MG63 (cell line): ENCODE measurements at regions not wholly inside any gene's neighbourhood (a gene's known extent, or its start where the extent isn't known, plus 50 kb on each side); places are given as distances from the start of the nearest gene placed in this dataset.
A peak's percentile ranks its signal among the peaks of the same experiment; 100 is the strongest.
"Not testable (repeated sequence)": the region's sequence is repeated elsewhere in the genome, so short reads cannot be mapped to it uniquely, and the experiment has no call there.

Experiments used
- DNase-seq: peaks from one replicate; pipeline ENCODE4 v3.0.0-alpha.2; 2020
- H3K27me3 ChIP-seq: fragments of 250-450 bp; sonication (Bioruptor Pico); 2 replicates; pipeline ENCODE4 v1.5.1; 2020; ENCODE audit warnings: mild to moderate bottlenecking, moderate library complexity
- H3K36me3 ChIP-seq: fragments of 250-450 bp; sonication (Bioruptor Pico); 2 replicates; pipeline ENCODE4 v1.5.1; 2020; ENCODE audit warnings: mild to moderate bottlenecking, moderate library complexity
- H3K4me3 ChIP-seq: fragments of 250-450 bp; sonication (Bioruptor Pico); 2 replicates; pipeline ENCODE4 v1.5.1; 2020; ENCODE audit warnings: mild to moderate bottlenecking, moderate library complexity
- H3K9me3 ChIP-seq: fragments of 250-450 bp; sonication (Bioruptor Pico); 2 replicates; pipeline ENCODE4 v1.5.1; 2020; ENCODE audit warnings: mild to moderate bottlenecking, moderate library complexity

- Histone ChIP-seq H3K9me3 (no peaks in the 10 kb centered on the region), H3K36me3 (no peaks in the 10 kb centered on the region), H3K4me3 (no peak overlapping the region), H3K27me3 (no peaks in the 10 kb centered on the region)
- no peak for DNase-seq
These were observed 197.5 kb downstream of the C11orf87 start for GRCh38 chr11:109619498-109619897.

- Histone ChIP-seq H3K36me3 (no peaks in the 10 kb centered on the region), H3K9me3 (no peaks in the 10 kb centered on the region; the same call in 1 of the 2 replicates)
- no peak for DNase-seq
These were observed 207.7 kb downstream of the C11orf87 start for GRCh38 chr11:109629734-109630133.

DNA sequence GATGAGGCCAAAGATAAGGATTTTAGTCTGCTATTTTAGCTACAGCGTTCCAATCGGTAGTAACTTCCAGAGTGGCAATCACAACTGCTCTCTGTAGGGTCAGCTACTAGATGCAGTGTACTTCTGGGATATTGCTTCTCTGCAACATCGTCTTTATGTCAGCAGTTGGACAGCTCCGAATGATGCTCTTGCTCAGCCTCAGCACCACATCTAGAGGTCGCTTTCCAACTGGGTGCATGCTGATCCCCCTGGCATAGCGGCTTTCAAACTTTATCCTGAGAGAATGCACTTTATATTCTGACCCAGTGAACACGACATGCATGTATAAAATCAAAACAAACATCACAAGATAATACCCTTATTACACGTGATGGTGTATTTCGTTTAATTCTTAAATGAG, 219.6 kb downstream of the C11orf87 start:
- no peak overlapping the region for H3K4me3 ChIP-seq
- no peaks in the 10 kb centered on the region for H3K27me3 ChIP-seq
- DNase-seq: peak; percentile 20
- no peaks in the 10 kb centered on the region for H3K36me3 ChIP-seq
- H3K9me3 ChIP-seq: no peaks in the 10 kb centered on the region

More at GRCh38 chr11:109629734-109630133, 207.7 kb downstream of the C11orf87 start:
- Histone ChIP-seq H3K27me3 (no peaks in the 10 kb centered on the region), H3K4me3 (no peak overlapping the region)

GRCh38 chr11:109644152-109644551, 222.2 kb downstream of the C11orf87 start:
- Histone ChIP-seq H3K27me3 (no peaks in the 10 kb centered on the region), H3K4me3 (no peak overlapping the region), H3K36me3 (no peaks in the 10 kb centered on the region), H3K9me3 (no peaks in the 10 kb centered on the region)
- no peak for DNase-seq

DNA sequence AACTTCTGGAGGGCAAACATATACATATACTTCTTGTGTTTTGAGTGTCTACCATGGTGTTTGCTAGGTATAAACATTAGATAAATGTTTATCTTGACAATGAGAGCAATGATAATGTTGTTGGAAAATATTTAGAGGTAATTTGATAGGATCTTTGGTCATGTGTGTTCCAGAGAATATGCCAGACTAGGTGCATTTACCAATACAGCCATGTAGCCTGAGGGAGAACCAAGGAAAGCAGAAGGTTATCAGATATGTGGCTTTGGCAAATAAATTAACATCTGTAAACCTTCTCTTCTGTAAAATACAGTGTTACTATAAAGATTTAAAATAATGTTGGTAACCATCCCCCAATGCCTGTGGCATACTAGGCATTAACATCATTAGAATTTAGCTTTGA, 226.8 kb downstream of the C11orf87 start:
- Histone ChIP-seq H3K27me3 (no peaks in the 10 kb centered on the region), H3K36me3 (no peaks in the 10 kb centered on the region)
- DNase-seq: no peak

GRCh38 chr11:109654091-109654490, 232.1 kb downstream of the C11orf87 start:
- H3K27me3 ChIP-seq: no peaks in the 10 kb centered on the region
- H3K9me3 ChIP-seq: no peaks in the 10 kb centered on the region
- H3K36me3 ChIP-seq: no peaks in the 10 kb centered on the region
- DNase-seq: no peak
- no peak overlapping the region for H3K4me3 ChIP-seq

More for the DNA sequence above, 226.8 kb downstream of the C11orf87 start:
- Histone ChIP-seq H3K9me3 (no peaks in the 10 kb centered on the region), H3K4me3 (no peak overlapping the region)

DNA sequence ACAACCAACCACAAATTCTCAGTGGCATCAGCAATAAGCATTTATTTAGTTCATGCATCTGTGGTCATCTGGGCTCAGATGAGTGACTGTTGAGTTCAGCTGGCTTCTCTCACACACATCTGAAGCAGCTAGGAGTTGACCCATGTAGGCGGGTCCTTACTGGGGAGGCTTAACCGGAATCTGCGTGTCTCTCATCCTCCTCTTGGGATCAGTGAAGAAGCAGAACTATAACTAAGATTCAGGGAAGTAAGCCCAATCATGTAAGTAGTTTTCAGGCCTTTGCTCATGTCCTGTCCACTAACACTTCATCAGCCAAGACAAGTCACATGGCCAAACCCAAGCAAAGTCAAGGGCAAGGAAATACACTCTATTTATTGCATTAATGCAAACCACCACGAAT, 236.2 kb downstream of the C11orf87 start:
- Histone ChIP-seq H3K4me3 (no peak overlapping the region), H3K27me3 (no peaks in the 10 kb centered on the region), H3K9me3 (no peaks in the 10 kb centered on the region), H3K36me3 (no peaks in the 10 kb centered on the region)
- no peak for DNase-seq

DNA sequence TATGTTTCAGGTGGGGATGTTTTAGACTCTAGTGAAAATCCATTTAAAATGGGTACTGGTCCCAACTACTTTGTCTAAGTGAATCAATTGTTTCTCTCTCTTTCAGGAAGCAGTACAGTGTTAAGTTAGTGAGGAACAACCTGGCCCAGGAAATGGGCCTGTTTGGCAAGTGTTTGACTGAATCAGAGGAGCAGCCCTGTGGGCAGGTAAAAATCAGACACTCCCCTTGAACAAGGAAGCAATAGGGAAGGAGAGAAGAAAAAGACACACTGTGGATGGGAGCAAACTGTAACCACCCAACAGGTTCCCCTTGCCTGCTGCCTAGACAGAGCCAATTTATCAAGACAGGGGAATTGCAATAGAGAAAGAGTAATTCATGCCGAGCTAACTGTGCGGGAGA, 245.7 kb downstream of the C11orf87 start:
- Histone ChIP-seq H3K9me3 (peaks cover 3% of the 10 kb centered on the region; the same call in 1 of the 2 replicates), H3K27me3 (no peaks in the 10 kb centered on the region), H3K4me3 (no peak overlapping the region), H3K36me3 (no peaks in the 10 kb centered on the region)
- no peak for DNase-seq

DNA sequence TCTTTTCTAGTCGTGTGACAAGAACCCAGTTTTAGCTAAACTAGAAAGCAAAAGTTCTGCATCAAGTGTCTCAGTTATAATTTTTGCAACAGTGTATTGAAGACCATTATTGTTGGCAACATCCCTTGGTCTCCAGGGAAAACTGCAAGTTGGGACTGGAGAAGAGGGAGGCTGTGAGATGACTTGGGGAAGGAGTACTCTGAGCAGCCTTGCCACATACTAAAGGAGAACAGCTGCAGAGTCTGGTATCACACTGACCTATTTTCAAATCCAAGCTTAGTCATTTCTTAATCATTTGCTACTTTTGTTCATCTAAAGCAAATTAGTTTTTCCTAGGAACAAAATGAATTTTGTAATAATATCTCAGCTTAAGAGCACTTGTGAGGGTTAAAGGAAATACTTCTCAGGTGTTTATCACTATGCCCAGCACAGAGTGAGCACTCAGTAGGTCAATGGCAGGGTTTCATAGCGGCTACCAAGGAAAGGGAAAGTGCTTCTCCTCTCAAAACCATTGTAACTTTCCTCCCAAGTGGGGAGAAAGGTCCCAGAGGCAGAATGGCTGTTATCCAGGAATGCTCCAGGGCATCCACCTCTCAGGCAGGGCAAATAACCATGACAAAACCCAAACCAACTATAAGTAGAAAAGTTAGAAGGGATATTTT, 247.1 kb downstream of the C11orf87 start:
- H3K27me3 ChIP-seq: 0 out of 2 replicates have a peak, but pooled peaks cover 3% of the 10 kb centered on the region
- DNase-seq: no peak
- H3K36me3 ChIP-seq: no peaks in the 10 kb centered on the region
- H3K4me3 ChIP-seq: no peak overlapping the region
- peaks cover 3% of the 10 kb centered on the region; the same call in 1 of the 2 replicates for H3K9me3 ChIP-seq

GRCh38 chr11:109677231-109677630, 255.2 kb downstream of the C11orf87 start:
- Histone ChIP-seq H3K27me3 (0 out of 2 replicates have a peak, but pooled peaks cover 3% of the 10 kb centered on the region), H3K36me3 (no peaks in the 10 kb centered on the region)

GRCh38 chr11:109677876-109678275, 255.9 kb downstream of the C11orf87 start:
- Histone ChIP-seq H3K4me3 (no peak overlapping the region), H3K36me3 (no peaks in the 10 kb centered on the region), H3K9me3 (no peaks in the 10 kb centered on the region), H3K27me3 (0 out of 2 replicates have a peak, but pooled peaks cover 3% of the 10 kb centered on the region)
- DNase-seq: no peak

More at GRCh38 chr11:109677231-109677630, 255.2 kb downstream of the C11orf87 start:
- no peak for DNase-seq
- no peak overlapping the region for H3K4me3 ChIP-seq
- H3K9me3 ChIP-seq: no peaks in the 10 kb centered on the region

DNA sequence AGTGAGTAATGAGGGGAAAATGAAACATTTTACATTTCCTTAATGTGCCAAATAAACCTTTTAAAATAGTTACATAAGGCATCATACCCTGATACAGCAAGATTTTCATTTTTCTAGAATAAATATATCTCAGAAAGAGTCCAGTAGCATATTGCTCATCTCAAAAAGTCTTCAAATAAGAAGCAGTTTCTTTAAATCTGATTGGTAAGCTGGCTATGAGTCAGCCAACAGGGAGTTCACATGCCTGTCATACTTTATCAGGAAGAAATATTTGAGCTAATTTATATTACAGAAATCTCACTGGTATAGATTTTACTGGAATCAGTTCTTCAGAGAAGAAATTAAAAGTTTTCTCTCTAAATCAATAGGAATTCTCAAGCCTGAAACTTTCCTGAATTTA, 258.1 kb downstream of the C11orf87 start:
- H3K4me3 ChIP-seq: no peak overlapping the region
- no peaks in the 10 kb centered on the region for H3K9me3 ChIP-seq
- no peaks in the 10 kb centered on the region for H3K36me3 ChIP-seq
- no peaks in the 10 kb centered on the region for H3K27me3 ChIP-seq
- no peak for DNase-seq

GRCh38 chr11:109682788-109683187, 260.8 kb downstream of the C11orf87 start:
- H3K9me3 ChIP-seq, DNase-seq, H3K4me3 ChIP-seq, H3K36me3 ChIP-seq, H3K27me3 ChIP-seq: not testable (repeated sequence)

GRCh38 chr11:109695696-109696095, 273.7 kb downstream of the C11orf87 start:
- H3K36me3 ChIP-seq: no peaks in the 10 kb centered on the region
- no peaks in the 10 kb centered on the region for H3K27me3 ChIP-seq
- no peak for DNase-seq
- peaks cover 7% of the 10 kb centered on the region for H3K9me3 ChIP-seq
- H3K4me3 ChIP-seq: no peak overlapping the region

GRCh38 chr11:109696191-109696897, 274.4 kb downstream of the C11orf87 start:
- peak; percentile 55 for DNase-seq
- no peaks in the 10 kb centered on the region for H3K36me3 ChIP-seq
- peaks cover 7% of the 10 kb centered on the region for H3K9me3 ChIP-seq
- H3K4me3 ChIP-seq: no peak overlapping the region
- no peaks in the 10 kb centered on the region for H3K27me3 ChIP-seq

GRCh38 chr11:109697140-109697843, 275.3 kb downstream of the C11orf87 start:
- H3K36me3 ChIP-seq: no peaks in the 10 kb centered on the region
- H3K4me3 ChIP-seq: no peak overlapping the region
- DNase-seq: peak; percentile 9
- no peaks in the 10 kb centered on the region for H3K27me3 ChIP-seq
- H3K9me3 ChIP-seq: peaks cover 7% of the 10 kb centered on the region

- Histone ChIP-seq H3K36me3 (no peaks in the 10 kb centered on the region), H3K9me3 (peaks cover 7% of the 10 kb centered on the region), H3K27me3 (no peaks in the 10 kb centered on the region), H3K4me3 (no peak overlapping the region)
- no peak for DNase-seq
These were observed 276.2 kb downstream of the C11orf87 start for GRCh38 chr11:109698237-109698636.
